H1 (cell line): ENCODE measurements at regions not wholly inside any gene's neighbourhood (a gene's known extent, or its start where the extent isn't known, plus 50 kb on each side); places are given as distances from the start of the nearest gene placed in this dataset.

Experiments used
- CTCF ChIA-PET: fragments of 300-600 bp; sonication (Branson Sonifier 250); formaldehyde crosslinking; loops from one replicate; lab custom pipeline; 2021; ENCODE audit not compliant: partially characterized antibody; lab: Charles Lee
- POLR2A ChIA-PET: fragments of 300-600 bp; sonication (Branson Sonifier 250); formaldehyde crosslinking; loops from one replicate; lab custom pipeline; 2021; ENCODE audit warnings: inconsistent platforms; ENCODE audit not compliant: partially characterized antibody; lab: Charles Lee
- DNase-seq, 2 experiments: peaks; one replicate each; pipeline versions ENCODE4 v3.0.0 to v3.0.0-alpha.2; 2010 to 2022; ENCODE audit warnings: low spot score in 2 of 2, low read depth in 1 of 2, mixed read lengths in 1 of 2
- FAIRE-seq: peaks from 2 replicates; lab custom pipeline; 2011; peaks lifted over from hg19 to GRCh38; lab: Jason Lieb, UNC
- H2AFZ ChIP-seq: 2 replicates; pipeline ENCODE4 v1.8.1; 2012; ENCODE audit warnings: low read length, inconsistent platforms
- H2AK5ac ChIP-seq: 2 replicates; pipeline ENCODE4 v1.6.1; 2013; ENCODE audit warnings: low read depth, low read length
- H2BK120ac ChIP-seq: replicated peaks from 2 replicates; pipeline ENCODE3; 2013; ENCODE audit warnings: low read depth, low read length, inconsistent platforms
- H2BK12ac ChIP-seq: 2 replicates; pipeline ENCODE4 v1.6.1; 2013; ENCODE audit warnings: low read depth, low read length
- H2BK15ac ChIP-seq: 2 replicates; pipeline ENCODE4 v1.6.1; 2013; ENCODE audit warnings: low read length
- H2BK20ac ChIP-seq: 2 replicates; pipeline ENCODE4 v1.6.1; 2013; ENCODE audit warnings: low read length
- H2BK5ac ChIP-seq: 2 replicates; pipeline ENCODE4 v1.6.1; 2013; ENCODE audit warnings: low read depth, low read length
- H3K14ac ChIP-seq: 2 replicates; pipeline ENCODE4 v1.6.1; 2013; ENCODE audit warnings: inconsistent platforms; ENCODE audit not compliant: insufficient read length
- H3K18ac ChIP-seq: 2 replicates; pipeline ENCODE4 v1.6.1; 2013; ENCODE audit warnings: low read length; ENCODE audit errors: extremely low read depth
- H3K23ac ChIP-seq: 2 replicates; pipeline ENCODE4 v1.6.1; 2013; ENCODE audit warnings: inconsistent platforms; ENCODE audit not compliant: insufficient read length
- H3K23me2 ChIP-seq: 2 replicates; pipeline ENCODE4 v1.6.1; 2013; ENCODE audit warnings: low read depth, low read length
- H3K27ac ChIP-seq: 2 replicates; pipeline ENCODE4 v1.6.1; 2011; ENCODE audit warnings: low read depth, low read length, inconsistent platforms
- H3K27me3 ChIP-seq, 4 experiments: replicated peaks in 1 of 4; 1 replicate in 1 of 4; 2 replicates in 3 of 4; pipeline versions ENCODE4 v1.6.1 to v1.8.1; 2011 to 2013; ENCODE audit warnings: low read length in 3 of 4, mild to moderate bottlenecking in 3 of 4, inconsistent platforms in 2 of 4, mixed read lengths in 2 of 4, moderate library complexity in 1 of 4; ENCODE audit not compliant: control insufficient read depth in 3 of 4, insufficient read depth in 3 of 4; ENCODE audit errors: extremely low read depth in 1 of 4
- H3K36me3 ChIP-seq, 4 experiments: 2 replicates each; pipeline versions ENCODE4 v1.6.1 to v1.8.1; 2011 to 2013; ENCODE audit warnings: mild to moderate bottlenecking in 4 of 4, low read length in 3 of 4, moderate library complexity in 2 of 4, control low read depth in 1 of 4, inconsistent platforms in 1 of 4; ENCODE audit not compliant: insufficient read depth in 4 of 4, control insufficient read depth in 2 of 4
- H3K4ac ChIP-seq: replicated peaks from 2 replicates; pipeline ENCODE3; 2013; ENCODE audit warnings: low read length, low read depth, mixed read lengths, inconsistent platforms; ENCODE audit not compliant: insufficient read length
- H3K4me1 ChIP-seq, 4 experiments: replicated peaks in 1 of 4; 1 replicate in 1 of 4; 2 replicates in 3 of 4; pipeline versions ENCODE4 v1.6.1 to v1.8.1; 2011 to 2013; ENCODE audit warnings: low read length in 3 of 4, inconsistent platforms in 2 of 4, mixed read lengths in 1 of 4; ENCODE audit not compliant: insufficient read depth in 4 of 4, control insufficient read depth in 3 of 4
- H3K4me2 ChIP-seq, 2 experiments: 2 replicates each; pipeline versions ENCODE4 v1.6.1 to v1.8.1; 2011 to 2013; ENCODE audit warnings: low read depth in 2 of 2, low read length in 2 of 2, control low read depth in 1 of 2, inconsistent platforms in 1 of 2, mild to moderate bottlenecking in 1 of 2; ENCODE audit not compliant: insufficient read depth in 1 of 2
- H3K4me3 ChIP-seq, 4 experiments: fragments of 200-600, 300-600 bp in 1 of 4; sonication (generic), shearing (Covaris generic), sonication (Bioruptor Twin) in 1 of 4; 2 replicates each; pipeline versions ENCODE4 v1.5.1 to v1.8.1; 2011 to 2016; ENCODE audit warnings: low read length in 4 of 4, low read depth in 3 of 4, control low read depth in 2 of 4, inconsistent platforms in 2 of 4, mild to moderate bottlenecking in 2 of 4, mixed read lengths in 1 of 4, moderate library complexity in 1 of 4; ENCODE audit not compliant: insufficient read depth in 2 of 4; ENCODE audit errors: extremely low read depth in 1 of 4
- H3K56ac ChIP-seq: replicated peaks from 2 replicates; pipeline ENCODE3; 2013; ENCODE audit warnings: low read depth, mild to moderate bottlenecking, mixed read lengths, low read length, inconsistent platforms; ENCODE audit not compliant: insufficient read length
- H3K79me1 ChIP-seq: 2 replicates; pipeline ENCODE4 v1.6.1; 2013; ENCODE audit warnings: low read depth, low read length, control low read depth
- H3K79me2 ChIP-seq, 2 experiments: 2 replicates each; pipeline versions ENCODE4 v1.6.1 to v1.8.1; 2012 to 2013; ENCODE audit warnings: low read length in 2 of 2, mild to moderate bottlenecking in 2 of 2, inconsistent platforms in 1 of 2; ENCODE audit not compliant: insufficient read depth in 2 of 2, control insufficient read depth in 1 of 2
- H3K9ac ChIP-seq, 4 experiments: replicated peaks in 1 of 4; 1 replicate in 1 of 4; 2 replicates in 3 of 4; pipeline versions ENCODE4 v1.6.1 to v1.8.1; 2011 to 2013; ENCODE audit warnings: low read depth in 3 of 4, low read length in 3 of 4, control low read depth in 2 of 4, mild to moderate bottlenecking in 2 of 4, moderate library complexity in 2 of 4, inconsistent platforms in 1 of 4; ENCODE audit errors: extremely low read depth in 1 of 4
- H3K9me3 ChIP-seq, 2 experiments: 2 replicates each; pipeline versions ENCODE4 v1.6.1 to v1.8.1; 2012 to 2013; ENCODE audit warnings: mild to moderate bottlenecking in 2 of 2, moderate library complexity in 2 of 2, control low read depth in 1 of 2, inconsistent platforms in 1 of 2, low read depth in 1 of 2, low read length in 1 of 2, mixed read lengths in 1 of 2; ENCODE audit not compliant: insufficient read depth in 2 of 2
- H4K20me1 ChIP-seq, 2 experiments: replicated peaks in 1 of 2; 2 replicates each; pipeline versions ENCODE3 to v1.8.1; 2011 to 2013; ENCODE audit warnings: inconsistent platforms in 2 of 2, low read length in 2 of 2, mild to moderate bottlenecking in 1 of 2; ENCODE audit not compliant: insufficient read depth in 2 of 2, control insufficient read depth in 1 of 2
- H4K5ac ChIP-seq: 2 replicates; pipeline ENCODE4 v1.6.1; 2013; ENCODE audit warnings: low read length, low read depth, mixed read lengths, inconsistent platforms; ENCODE audit not compliant: insufficient read length
- H4K8ac ChIP-seq: 2 replicates; pipeline ENCODE4 v1.8.0; 2013; ENCODE audit warnings: mild to moderate bottlenecking, moderate library complexity, low read length, inconsistent platforms; ENCODE audit not compliant: insufficient read depth; ENCODE audit errors: extremely low read depth
- H4K91ac ChIP-seq: replicated peaks from 2 replicates; pipeline ENCODE3; 2013; ENCODE audit warnings: low read length, mixed read lengths, inconsistent platforms; ENCODE audit not compliant: insufficient read length
- CTBP2 ChIP-seq: IDR thresholded peaks from 2 replicates; pipeline ENCODE4 v1.7.0; 2011; ENCODE audit warnings: borderline replicate concordance, mild to moderate bottlenecking, moderate library complexity, mixed read lengths, low read length; ENCODE audit not compliant: insufficient read depth, insufficient read length
- MAFK ChIP-seq: IDR thresholded peaks from 2 replicates; pipeline ENCODE4 v1.6.1; 2012; ENCODE audit warnings: low read depth, mild to moderate bottlenecking, improper control_type of control experiment, low read length
- NANOG ChIP-seq: IDR thresholded peaks from 2 replicates; pipeline ENCODE4 v1.6.1; 2011; ENCODE audit warnings: low read length, low read depth, mild to moderate bottlenecking, inconsistent platforms; ENCODE audit not compliant: insufficient read depth, poor library complexity, severe bottlenecking
- NRF1 ChIP-seq: IDR thresholded peaks from 2 replicates; pipeline ENCODE4 v1.6.1; 2011; ENCODE audit warnings: mild to moderate bottlenecking, low read depth, low read length, improper control_type of control experiment
- SP4 ChIP-seq: IDR thresholded peaks from 2 replicates; pipeline ENCODE4 v1.6.1; 2012; ENCODE audit warnings: low read length, inconsistent platforms
- TAF7 ChIP-seq: optimal IDR thresholded peaks from 2 replicates; pipeline ENCODE3; 2011; ENCODE audit warnings: low read depth, mild to moderate bottlenecking, inconsistent platforms, low read length, moderate library complexity, borderline replicate concordance
- WGBS, 2 experiments: shearing (Covaris generic) in 1 of 2; methylation state at CpG; one replicate each; pipeline versions ENCODE4 v1.1.6 to v1.1.7; 2013 to 2015; ENCODE audit warnings: low lambda C conversion rate in 2 of 2, mixed read lengths in 2 of 2, inconsistent platforms in 1 of 2, low coverage in 1 of 2, missing lambda C conversion rate in 1 of 2; ENCODE audit not compliant: insufficient replicate concordance in 2 of 2, insufficient coverage in 1 of 2, insufficient read length in 1 of 2; ENCODE audit errors: extremely low coverage in 1 of 2, missing lambda C conversion rate in 1 of 2; 5-methylcytosine and 5-hydroxymethylcytosine counted together

DNA sequence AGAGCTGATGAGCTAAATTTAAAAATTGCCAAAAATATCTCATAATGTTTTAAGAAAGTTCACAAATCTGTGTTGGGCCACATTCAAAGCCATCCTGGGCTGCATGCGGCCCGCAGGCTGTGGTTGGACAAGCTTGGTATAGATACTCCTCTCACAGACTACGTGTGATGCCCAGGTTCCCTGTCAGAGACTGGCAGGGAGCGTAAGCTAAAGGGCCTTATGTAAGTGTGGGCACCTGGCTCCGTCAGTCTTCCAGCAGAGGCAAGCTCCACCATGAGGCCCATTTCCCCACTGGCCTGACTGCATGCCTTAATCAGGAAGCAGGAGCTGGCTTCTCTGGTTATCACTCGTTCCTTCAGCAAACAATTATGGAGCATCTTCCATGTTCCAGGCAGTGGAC is 200.2 kb downstream of the FOXO1 start:
- no peaks in the 10 kb centered on the region for H4K20me1 ChIP-seq
- no peak overlapping the region for H3K23ac ChIP-seq
- no peak overlapping the region for H4K8ac ChIP-seq
- no peak overlapping the region for H4K5ac ChIP-seq
- H3K79me2 ChIP-seq = no peaks in the 10 kb centered on the region
- no peaks in the 10 kb centered on the region for H3K79me1 ChIP-seq
- FAIRE-seq = no peak
- no peak overlapping the region for H2BK5ac ChIP-seq
- H3K23me2 ChIP-seq = peaks cover 5% of the 10 kb centered on the region
- no peaks in the 10 kb centered on the region for H3K27me3 ChIP-seq
- ChIA-PET POLR2A (interaction anchor here (1.3 kb wide), 1 partner anchor 10 kb away, joined by 3 read pairs; no protein-coding TSS in a partner anchor), CTCF (interaction anchor here (1.4 kb wide), 1 partner anchor 8 kb away, joined by 3 read pairs; no protein-coding TSS in a partner anchor)
- no peak for DNase-seq
- no peaks in the 10 kb centered on the region for H3K9me3 ChIP-seq
- no peaks in the 10 kb centered on the region for H3K4me1 ChIP-seq
- H2BK12ac ChIP-seq = no peak overlapping the region; the same call in 1 of the 2 replicates
- H3K4me3 ChIP-seq = no peak overlapping the region
- H3K9ac ChIP-seq = no peak overlapping the region
- no peak overlapping the region for H3K4me2 ChIP-seq
- no peak overlapping the region for H4K91ac ChIP-seq
- no peak overlapping the region for H3K14ac ChIP-seq
- H2BK120ac ChIP-seq = no peak overlapping the region
- no peak overlapping the region for H3K18ac ChIP-seq
- H2AK5ac ChIP-seq = no peak overlapping the region
- H3K27ac ChIP-seq = no peak overlapping the region
- 96% methylated on average over 6 of the region's 6 CpGs; no CpG with 5 or more reads in 1 of the 2 experiments for WGBS, 2 experiments
- no peak overlapping the region for H3K4ac ChIP-seq
- TF ChIP-seq MAFK (no peak), SP4 (no peak), NANOG (no peak), NRF1 (no peak), CTBP2 (no peak), TAF7 (no peak)
- H2BK15ac ChIP-seq = no peak overlapping the region
- H3K36me3 ChIP-seq = no peaks in the 10 kb centered on the region
- H2BK20ac ChIP-seq = no peak overlapping the region
- H3K56ac ChIP-seq = no peak overlapping the region
- H2AFZ ChIP-seq = no peak overlapping the region
